ENCODE measurements at regions not wholly inside any gene's neighbourhood (a gene's known extent, or its start where the extent isn't known, plus 50 kb on each side); places are given as distances from the start of the nearest gene placed in this dataset.

GRCh38 chr13:50527612-50528509 is 315.6 kb downstream of the DLEU7 start:
- Histone ChIP-seq H3K27me3 (no peaks in the 10 kb centered on the region), H3K4me3 (no peak overlapping the region), H3K36me3 (no peaks in the 10 kb centered on the region), H3K4me1 (peaks cover 0 to 60% (median 44%) of the 10 kb centered on the region in 9 donors), H3K27ac (peak overlapping the region in 5 of 10 donors; percentile 77 to 93 (median 84)), H3K9me3 (peaks cover 0 to 3% (median 0%) of the 10 kb centered on the region in 11 donors)
- WGBS, 2 donors, result 61 to 62% methylated on average over 9 of the region's 9 CpGs
- ATAC-seq, result peak in 1 of 8 donors; percentile 17
- DNase-seq, result no peak
- intact Hi-C loops (cut with DNase I), result loop anchor here in 9 of 10 donors (2.0 to 10.0 kb wide), 13 partner anchors 103 to 553 kb away; partner anchors contain the start of gene TRIM13 (in 3 of the 9)
- TF ChIP-seq, protein P1, sequence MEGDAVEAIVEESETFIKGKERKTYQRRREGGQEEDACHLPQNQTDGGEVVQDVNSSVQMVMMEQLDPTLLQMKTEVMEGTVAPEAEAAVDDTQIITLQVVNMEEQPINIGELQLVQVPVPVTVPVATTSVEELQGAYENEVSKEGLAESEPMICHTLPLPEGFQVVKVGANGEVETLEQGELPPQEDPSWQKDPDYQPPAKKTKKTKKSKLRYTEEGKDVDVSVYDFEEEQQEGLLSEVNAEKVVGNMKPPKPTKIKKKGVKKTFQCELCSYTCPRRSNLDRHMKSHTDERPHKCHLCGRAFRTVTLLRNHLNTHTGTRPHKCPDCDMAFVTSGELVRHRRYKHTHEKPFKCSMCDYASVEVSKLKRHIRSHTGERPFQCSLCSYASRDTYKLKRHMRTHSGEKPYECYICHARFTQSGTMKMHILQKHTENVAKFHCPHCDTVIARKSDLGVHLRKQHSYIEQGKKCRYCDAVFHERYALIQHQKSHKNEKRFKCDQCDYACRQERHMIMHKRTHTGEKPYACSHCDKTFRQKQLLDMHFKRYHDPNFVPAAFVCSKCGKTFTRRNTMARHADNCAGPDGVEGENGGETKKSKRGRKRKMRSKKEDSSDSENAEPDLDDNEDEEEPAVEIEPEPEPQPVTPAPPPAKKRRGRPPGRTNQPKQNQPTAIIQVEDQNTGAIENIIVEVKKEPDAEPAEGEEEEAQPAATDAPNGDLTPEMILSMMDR (IDR thresholded peaks at IDR 0.05), result no peak

DNA sequence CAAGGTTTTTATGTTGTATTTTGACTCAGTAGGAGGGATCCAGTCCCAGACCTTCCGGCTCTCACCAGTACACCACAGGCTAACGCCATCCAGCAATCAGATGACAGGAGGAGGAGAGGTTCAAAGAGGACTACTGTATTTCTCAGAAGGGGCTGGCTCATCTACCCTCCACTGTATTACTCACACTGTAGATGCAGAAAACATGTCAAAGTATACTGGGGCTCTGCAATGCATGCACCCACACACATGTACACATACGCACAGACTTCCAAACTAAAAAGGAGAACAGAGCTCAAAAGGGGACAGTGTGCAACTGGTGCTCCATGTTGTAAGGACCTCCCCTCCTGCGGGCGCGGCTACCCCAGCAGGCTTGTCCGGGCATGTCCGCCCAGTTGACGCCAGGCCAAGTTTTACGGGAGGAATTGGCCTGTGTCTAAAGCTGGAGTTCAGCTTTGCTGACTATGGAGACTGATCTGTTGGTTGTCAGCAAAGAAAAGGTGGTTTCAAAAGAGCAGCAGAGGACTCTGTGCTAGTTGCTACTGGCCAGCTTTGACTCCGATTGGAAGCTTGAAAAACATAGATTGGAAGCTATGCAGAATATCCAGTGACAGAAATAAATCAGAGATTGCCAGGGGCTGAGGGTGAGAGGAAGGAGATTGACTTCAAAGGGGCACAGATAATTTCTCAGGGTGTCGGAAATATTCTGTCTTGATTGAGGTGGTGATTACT is 314.2 kb downstream of the DLEU7 start:
- TF ChIP-seq, protein P1 (IDR thresholded peaks at IDR 0.05), result peak in 1 of 9 donors; percentile 11
- intact Hi-C loops (cut with DNase I), result loop anchor here in 9 of 10 donors (2.0 to 10.0 kb wide), 13 partner anchors 105 to 555 kb away; partner anchors contain the start of gene TRIM13 (in 3 of the 9)
- peaks cover 0 to 51% (median 37%) of the 10 kb centered on the region in 9 donors for H3K4me1 ChIP-seq

DNA sequence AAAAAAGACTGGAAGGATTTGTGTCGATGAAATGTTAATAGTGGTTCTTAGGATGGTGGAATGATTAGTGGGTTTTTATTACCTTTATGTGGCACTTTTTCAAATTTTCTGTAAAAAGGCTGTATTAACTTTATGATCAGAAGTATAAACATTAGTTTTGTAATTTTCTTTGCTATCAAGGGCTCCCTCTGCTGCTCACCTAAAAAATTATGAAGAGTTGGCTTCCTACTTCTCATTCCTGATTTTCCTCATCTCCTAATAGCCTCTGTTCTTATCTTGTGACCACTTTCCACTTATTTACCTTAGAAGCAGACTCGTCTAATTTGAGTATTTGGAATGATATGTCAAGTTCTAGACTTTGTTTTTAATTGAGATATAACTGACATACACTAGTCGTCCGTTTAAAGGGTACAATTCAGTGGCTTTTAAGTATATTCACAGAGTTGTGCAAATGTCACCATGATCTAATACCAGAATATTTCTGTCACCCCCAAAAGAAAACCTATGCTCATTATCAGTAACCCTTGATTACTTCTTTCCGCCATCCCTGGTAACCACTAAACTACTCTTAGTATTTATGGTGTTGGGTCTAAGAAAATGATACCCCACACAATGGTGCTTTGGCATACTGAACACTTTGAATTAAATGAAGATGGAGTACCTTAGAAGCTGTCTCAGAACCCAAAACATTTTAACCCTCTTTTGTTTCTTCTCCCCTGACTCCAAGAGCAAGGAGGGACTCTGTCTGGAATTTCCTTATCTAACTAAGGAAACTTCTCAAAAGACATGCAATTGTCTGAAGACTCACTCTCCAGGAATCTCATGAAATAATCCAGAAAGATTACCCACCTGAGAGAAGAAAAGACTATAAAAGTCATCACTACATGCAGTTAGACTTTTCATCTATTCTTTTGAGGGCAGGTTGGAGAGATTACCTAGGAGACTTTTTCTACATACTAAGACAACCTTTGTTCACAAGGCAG is 311.3 kb downstream of the DLEU7 start:
- H3K27ac ChIP-seq, result no peak overlapping the region
- H3K36me3 ChIP-seq, result no peaks in the 10 kb centered on the region
- TF ChIP-seq, protein P1 (IDR thresholded peaks at IDR 0.05), result peak; percentile 22 to 77 (median 63)
- DNase-seq (no peak), ATAC-seq (no peak)
- H3K4me3 ChIP-seq, result no peak overlapping the region
- peaks cover 0 to 40% (median 34%) of the 10 kb centered on the region in 9 donors for H3K4me1 ChIP-seq
- WGBS, 2 donors, result 79 to 80% methylated on average over 5 of the region's 5 CpGs
- intact Hi-C loops (cut with DNase I), result loop anchor here in 9 of 10 donors (2.0 to 10.0 kb wide), 13 partner anchors 153 to 555 kb away; partner anchors contain the start of gene TRIM13 (in 2 of the 9)
- H3K9me3 ChIP-seq, result peaks cover 0 to 40% (median 14%) of the 10 kb centered on the region in 11 donors
- H3K27me3 ChIP-seq, result no peaks in the 10 kb centered on the region

More for the DNA sequence above, 314.2 kb downstream of the DLEU7 start:
- peaks cover 0 to 16% (median 0%) of the 10 kb centered on the region in 11 donors for H3K9me3 ChIP-seq
- ATAC-seq, result peak; percentile 89 to 96 (median 94)
- H3K27ac ChIP-seq, result peak overlapping the region; percentile 26 to 93 (median 78)
- WGBS, 2 donors, result 10 to 14% methylated on average over 12 of the region's 12 CpGs
- H3K36me3 ChIP-seq, result no peaks in the 10 kb centered on the region
- H3K4me3 ChIP-seq, result peak overlapping the region in 8 of 10 donors; percentile 5 to 34 (median 26)
- H3K27me3 ChIP-seq, result no peaks in the 10 kb centered on the region
- DNase-seq, result peak; percentile 88 to 91
